SU-DHL-6 (cell line): ENCODE measurements at regions not wholly inside any gene's neighbourhood (a gene's known extent, or its start where the extent isn't known, plus 50 kb on each side); places are given as distances from the start of the nearest gene placed in this dataset.

Experiments
- H2AFZ ChIP-seq: fragments of 200-600 bp; sonication (generic); 2 replicates; pipeline ENCODE4 v1.6.1; 2014; ENCODE audit warnings: low read depth, mild to moderate bottlenecking, moderate library complexity, mixed read lengths, antibody characterized with exemption, low read length; ENCODE audit not compliant: severe bottlenecking
- H3F3A ChIP-seq: fragments of 200-600 bp; shearing (Covaris generic); 2 replicates; pipeline ENCODE4 v1.6.0; 2016; ENCODE audit warnings: antibody characterized with exemption, mild to moderate bottlenecking; ENCODE audit not compliant: insufficient read depth
- H3K27ac ChIP-seq: fragments of 200-600 bp; sonication (generic); 2 replicates; pipeline ENCODE4 v1.5.1; 2016; ENCODE audit warnings: low read depth, mild to moderate bottlenecking, low read length, moderate library complexity, mixed read lengths
- H3K27me3 ChIP-seq: fragments of 200-600 bp; sonication (generic), shearing (Covaris generic); 2 replicates; pipeline ENCODE4 v1.6.0; 2014; ENCODE audit warnings: mild to moderate bottlenecking, low read length
- H3K36me3 ChIP-seq: fragments of 200-600 bp; sonication (generic); 2 replicates; pipeline ENCODE4 v1.6.1; 2014; ENCODE audit warnings: mild to moderate bottlenecking, low read length, mixed read lengths
- H3K4me2 ChIP-seq: fragments of 300-600, 200-600 bp; shearing (Covaris generic), sonication (generic); 2 replicates; pipeline ENCODE4 v1.6.0; 2014; ENCODE audit warnings: low read length, low read depth, mild to moderate bottlenecking; ENCODE audit not compliant: poor library complexity, severe bottlenecking
- H3K4me3 ChIP-seq: fragments of 200-600 bp; sonication (generic); 2 replicates; pipeline ENCODE4 v1.5.1; 2014; ENCODE audit warnings: antibody characterized with exemption, low read length, mild to moderate bottlenecking, mixed read lengths; ENCODE audit not compliant: insufficient read depth, poor library complexity, severe bottlenecking
- H3K79me2 ChIP-seq: fragments of 200-600 bp; sonication (generic); 2 replicates; pipeline ENCODE4 v1.6.1; 2014; ENCODE audit warnings: mild to moderate bottlenecking, low read length, moderate library complexity; ENCODE audit not compliant: insufficient read depth
- H3K9ac ChIP-seq: fragments of 200-600 bp; sonication (generic); 2 replicates; pipeline ENCODE4 v1.7.0; 2014; ENCODE audit warnings: mild to moderate bottlenecking, low read length
- H3K9me2 ChIP-seq: fragments of 200-600 bp; sonication (generic); replicated peaks from 2 replicates; pipeline ENCODE4 v1.6.1; 2014; ENCODE audit warnings: low read length; ENCODE audit not compliant: insufficient read depth
- H3K9me3 ChIP-seq: fragments of 200-600 bp; sonication (generic); 2 replicates; pipeline ENCODE4 v1.6.1; 2014; ENCODE audit warnings: low read length, mixed read lengths; ENCODE audit not compliant: insufficient read depth
- H4K20me1 ChIP-seq: fragments of 200-600 bp; sonication (generic); 2 replicates; pipeline ENCODE4 v1.6.1; 2014; ENCODE audit warnings: low read depth, mild to moderate bottlenecking, antibody characterized with exemption, low read length, moderate library complexity, mixed read lengths
- EZH2phosphoT487 ChIP-seq: fragments of 200-600 bp; sonication (generic), shearing (Covaris generic); conservative IDR thresholded peaks from 2 replicates; pipeline ENCODE4 v1.6.1; 2018; ENCODE audit warnings: mild to moderate bottlenecking, antibody characterized with exemption, low read length, moderate library complexity, mixed read lengths
- TF ChIP-seq, protein P1 (sequence below): fragments of 200-600 bp; sonication (generic); IDR thresholded peaks from one replicate; pipeline ENCODE4 v1.5.1; 2017; ENCODE audit warnings: antibody characterized with exemption, mild to moderate bottlenecking, low read length, moderate library complexity; ENCODE audit not compliant: insufficient read depth, poor library complexity, severe bottlenecking

GRCh38 chr9:20270161-20270560 lies 352.1 kb downstream of the MLLT3 start:
- Histone ChIP-seq H3K9me3 (no peaks in the 10 kb centered on the region), H4K20me1 (no peaks in the 10 kb centered on the region), H3K27me3 (no peaks in the 10 kb centered on the region), H3K79me2 (no peaks in the 10 kb centered on the region), H3F3A (no peaks in the 10 kb centered on the region), H3K36me3 (no peaks in the 10 kb centered on the region), H3K9ac (no peak overlapping the region), H3K4me3 (no peak overlapping the region), H3K9me2 (no peaks in the 10 kb centered on the region), H3K27ac (no peak overlapping the region), H3K4me2 (no peak overlapping the region), H2AFZ (no peak overlapping the region)
- TF ChIP-seq, protein P1, sequence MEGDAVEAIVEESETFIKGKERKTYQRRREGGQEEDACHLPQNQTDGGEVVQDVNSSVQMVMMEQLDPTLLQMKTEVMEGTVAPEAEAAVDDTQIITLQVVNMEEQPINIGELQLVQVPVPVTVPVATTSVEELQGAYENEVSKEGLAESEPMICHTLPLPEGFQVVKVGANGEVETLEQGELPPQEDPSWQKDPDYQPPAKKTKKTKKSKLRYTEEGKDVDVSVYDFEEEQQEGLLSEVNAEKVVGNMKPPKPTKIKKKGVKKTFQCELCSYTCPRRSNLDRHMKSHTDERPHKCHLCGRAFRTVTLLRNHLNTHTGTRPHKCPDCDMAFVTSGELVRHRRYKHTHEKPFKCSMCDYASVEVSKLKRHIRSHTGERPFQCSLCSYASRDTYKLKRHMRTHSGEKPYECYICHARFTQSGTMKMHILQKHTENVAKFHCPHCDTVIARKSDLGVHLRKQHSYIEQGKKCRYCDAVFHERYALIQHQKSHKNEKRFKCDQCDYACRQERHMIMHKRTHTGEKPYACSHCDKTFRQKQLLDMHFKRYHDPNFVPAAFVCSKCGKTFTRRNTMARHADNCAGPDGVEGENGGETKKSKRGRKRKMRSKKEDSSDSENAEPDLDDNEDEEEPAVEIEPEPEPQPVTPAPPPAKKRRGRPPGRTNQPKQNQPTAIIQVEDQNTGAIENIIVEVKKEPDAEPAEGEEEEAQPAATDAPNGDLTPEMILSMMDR = no peak
- no peak for TF ChIP-seq EZH2phosphoT487

DNA sequence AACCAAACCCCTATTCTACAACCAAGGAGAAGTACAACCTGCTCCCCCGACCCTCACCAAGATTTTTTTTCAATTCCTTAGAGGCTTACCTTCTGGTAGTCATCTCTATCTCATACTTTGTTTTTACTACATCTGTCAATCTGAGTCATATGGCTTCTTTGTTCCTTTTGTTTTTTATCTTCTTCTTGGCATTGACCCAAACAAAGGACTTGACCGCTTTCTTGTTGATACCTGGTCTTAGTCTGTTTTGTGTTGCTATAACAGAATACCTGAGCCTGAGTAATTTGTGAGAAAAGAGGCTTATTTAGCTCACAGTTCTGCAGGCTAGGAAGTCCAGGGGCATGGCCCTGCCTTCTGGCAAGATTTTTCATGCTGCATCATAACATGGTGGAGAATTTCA lies 352.7 kb downstream of the MLLT3 start:
- H2AFZ ChIP-seq = no peak overlapping the region
- H3K27ac ChIP-seq = no peak overlapping the region
- no peak overlapping the region for H3K9ac ChIP-seq
- TF ChIP-seq, protein P1 = no peak
- no peak for TF ChIP-seq EZH2phosphoT487
- H3K4me3 ChIP-seq = no peak overlapping the region
- H3K79me2 ChIP-seq = no peaks in the 10 kb centered on the region
- H3K9me3 ChIP-seq = no peaks in the 10 kb centered on the region
- no peak overlapping the region for H3K4me2 ChIP-seq
- H3K36me3 ChIP-seq = no peaks in the 10 kb centered on the region
- no peaks in the 10 kb centered on the region for H3K9me2 ChIP-seq
- H3F3A ChIP-seq = no peaks in the 10 kb centered on the region
- no peaks in the 10 kb centered on the region for H4K20me1 ChIP-seq
- H3K27me3 ChIP-seq = no peaks in the 10 kb centered on the region

DNA sequence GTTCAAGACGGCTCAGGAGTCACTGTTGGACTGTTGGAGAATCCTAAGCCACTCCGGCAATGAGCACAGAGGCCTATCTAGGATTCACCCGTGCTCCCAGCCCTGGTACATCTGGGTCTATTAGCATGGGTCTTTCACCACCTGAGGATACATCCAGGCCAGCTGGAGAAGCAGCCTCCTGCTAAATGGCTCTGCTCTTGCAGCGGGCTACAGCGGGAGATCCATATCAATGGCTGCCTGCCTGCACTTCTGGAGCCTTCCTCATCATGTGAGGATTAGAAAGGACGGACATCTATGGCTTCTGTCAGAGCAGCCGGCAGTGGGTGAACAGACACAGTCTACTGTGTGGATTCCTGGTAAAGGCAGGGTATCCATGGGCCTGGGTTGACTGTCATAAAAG lies 357.4 kb downstream of the MLLT3 start:
- H2AFZ ChIP-seq = no peak overlapping the region
- H3K4me2 ChIP-seq = no peak overlapping the region
- no peak overlapping the region for H3K27ac ChIP-seq
- H3K4me3 ChIP-seq = no peak overlapping the region
- H4K20me1 ChIP-seq = no peaks in the 10 kb centered on the region
- H3K79me2 ChIP-seq = no peaks in the 10 kb centered on the region
- no peaks in the 10 kb centered on the region for H3K9me2 ChIP-seq
- no peaks in the 10 kb centered on the region for H3F3A ChIP-seq
- H3K27me3 ChIP-seq = no peaks in the 10 kb centered on the region
- TF ChIP-seq EZH2phosphoT487 = no peak
- TF ChIP-seq, protein P1 = no peak
- no peak overlapping the region for H3K9ac ChIP-seq
- no peaks in the 10 kb centered on the region for H3K36me3 ChIP-seq
- H3K9me3 ChIP-seq = no peaks in the 10 kb centered on the region

DNA sequence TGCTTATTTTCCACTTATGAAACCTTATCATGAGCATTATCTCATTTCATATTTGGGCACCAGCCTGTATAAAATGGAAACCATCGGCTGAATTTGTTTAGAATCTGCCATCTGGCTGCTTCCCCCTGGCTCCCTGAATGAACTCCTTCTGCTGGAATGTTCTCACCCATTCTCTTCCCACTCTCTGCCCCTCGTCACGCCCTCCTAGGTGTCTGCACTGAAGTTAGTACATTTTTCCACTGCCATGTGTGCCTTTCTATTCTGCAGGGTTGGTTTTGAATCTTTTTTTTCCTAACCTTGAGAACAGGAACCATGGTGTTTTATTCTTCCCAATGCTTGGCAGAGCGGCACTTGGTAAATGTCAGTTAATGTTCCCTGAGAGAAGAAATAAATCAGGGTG lies 359.7 kb downstream of the MLLT3 start:
- H3K27ac ChIP-seq = no peak overlapping the region
- no peaks in the 10 kb centered on the region for H3K27me3 ChIP-seq
- H3K9me3 ChIP-seq = no peaks in the 10 kb centered on the region
- H3K9me2 ChIP-seq = no peaks in the 10 kb centered on the region
- no peak overlapping the region for H2AFZ ChIP-seq
- TF ChIP-seq EZH2phosphoT487 = no peak
- TF ChIP-seq, protein P1 = no peak
- no peak overlapping the region for H3K9ac ChIP-seq
- H4K20me1 ChIP-seq = no peaks in the 10 kb centered on the region
- no peak overlapping the region for H3K4me2 ChIP-seq
- H3K4me3 ChIP-seq = no peak overlapping the region
- H3K36me3 ChIP-seq = no peaks in the 10 kb centered on the region
- H3F3A ChIP-seq = no peaks in the 10 kb centered on the region
- H3K79me2 ChIP-seq = no peaks in the 10 kb centered on the region
